COR-L47 (cell line): ENCODE measurements at regions not wholly inside any gene's neighbourhood (a gene's known extent, or its start where the extent isn't known, plus 50 kb on each side); places are given as distances from the start of the nearest gene placed in this dataset.
"Not testable (repeated sequence)": the region's sequence is repeated elsewhere in the genome, so short reads cannot be mapped to it uniquely, and the experiment has no call there.

ENCODE experiments used
- DNase-seq: peaks from one replicate; lab custom pipeline; 2025; lab: John Stamatoyannopoulos, UW

- DNase-seq: no peak
Measured at GRCh38 chr14:40367717-40368116, 935.5 kb upstream of the FBXO33 start.

- DNase-seq: no peak
Measured at GRCh38 chr14:40365305-40365704, 933.1 kb upstream of the FBXO33 start.

- no peak for DNase-seq
Measured at GRCh38 chr14:40362856-40363255, 930.6 kb upstream of the FBXO33 start.

- DNase-seq: no peak
Measured at GRCh38 chr14:40354754-40355153, 922.5 kb upstream of the FBXO33 start.

DNA sequence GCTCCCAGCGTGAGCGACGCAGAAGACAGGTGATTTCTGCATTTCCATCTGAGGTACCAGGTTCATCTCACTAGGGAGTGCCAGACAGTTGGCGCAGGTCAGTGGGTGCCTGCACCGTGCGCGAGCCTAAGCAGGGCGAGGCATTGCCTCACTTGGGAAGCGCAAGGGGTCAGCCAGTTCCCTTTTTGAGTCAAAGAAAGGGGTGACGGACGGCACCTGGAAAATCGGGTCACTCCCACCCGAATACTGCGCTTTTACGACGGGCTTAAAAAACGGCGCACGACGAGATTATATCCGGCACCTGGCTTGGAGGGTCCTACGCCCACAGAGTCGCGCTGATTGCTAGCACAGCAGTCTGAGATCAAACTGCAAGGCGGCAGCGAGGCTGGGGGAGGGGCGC, 915.9 kb upstream of the FBXO33 start:
- not testable (repeated sequence) for DNase-seq

DNA sequence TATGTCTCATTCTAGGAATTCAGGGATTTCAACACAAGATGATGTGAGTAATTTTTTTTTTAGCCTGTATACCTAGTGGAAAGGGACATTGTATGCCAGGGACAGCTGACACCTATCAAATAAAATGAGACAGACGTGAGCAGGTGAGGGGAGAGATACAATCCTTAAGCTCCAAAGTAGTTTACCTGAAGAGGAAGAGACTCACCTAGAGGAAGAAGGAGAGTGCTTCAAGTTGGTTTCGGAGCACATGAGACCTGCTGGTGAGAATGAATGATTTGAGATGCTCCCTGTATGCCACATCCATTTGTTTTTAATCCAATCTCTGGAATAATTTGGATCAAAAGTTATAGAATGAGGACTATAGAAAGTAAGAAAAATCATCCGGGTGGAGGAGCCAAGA, 915.4 kb upstream of the FBXO33 start:
- no peak for DNase-seq

DNA sequence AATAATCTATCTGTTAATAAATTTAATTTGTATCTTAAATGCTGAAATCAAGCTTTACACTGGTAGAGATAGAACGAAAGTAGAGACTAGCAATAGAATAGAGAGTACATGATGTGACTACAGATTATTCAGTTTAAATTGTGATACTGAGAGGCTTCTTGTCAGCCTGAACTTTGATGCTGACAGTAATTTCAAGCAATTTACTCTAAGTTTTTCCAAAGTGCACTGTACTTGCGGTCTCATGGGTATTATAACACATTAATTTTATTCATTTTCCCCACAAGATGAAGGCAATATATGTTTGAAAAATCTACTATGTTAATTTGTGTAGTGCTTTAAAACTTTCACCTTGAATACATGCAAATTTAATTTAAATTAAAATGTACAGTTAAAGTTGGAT, 914.0 kb upstream of the FBXO33 start:
- no peak for DNase-seq

DNA sequence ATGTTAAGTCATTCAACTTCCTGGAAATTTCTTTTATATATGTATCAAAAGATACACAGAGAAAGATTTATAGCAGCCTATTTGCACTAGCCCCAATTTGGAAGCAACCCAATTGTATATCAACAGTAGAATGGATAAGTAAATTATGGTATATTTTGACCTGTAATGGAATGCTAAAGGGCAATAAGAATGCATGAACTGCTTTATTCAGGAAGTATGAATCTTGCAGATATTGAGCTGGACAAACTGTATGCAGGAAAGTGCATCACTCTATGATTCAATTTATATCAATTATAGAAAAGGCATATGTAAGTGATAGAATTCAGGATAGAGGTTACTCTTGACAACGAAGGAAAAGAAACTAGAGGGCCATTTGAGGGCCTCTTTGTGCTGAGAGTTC, 913.1 kb upstream of the FBXO33 start:
- no peak for DNase-seq

GRCh38 chr14:40340708-40341107, 908.5 kb upstream of the FBXO33 start:
- no peak for DNase-seq

- DNase-seq: no peak
Measured at GRCh38 chr14:40336846-40337245, 904.6 kb upstream of the FBXO33 start.

GRCh38 chr14:40326519-40326918, 894.3 kb upstream of the FBXO33 start:
- DNase-seq: not testable (repeated sequence)

- DNase-seq: no peak
Measured at GRCh38 chr14:40318211-40318719, 886.0 kb upstream of the FBXO33 start.

- DNase-seq: no peak
Measured at GRCh38 chr14:40317690-40318089, 885.5 kb upstream of the FBXO33 start.

DNA sequence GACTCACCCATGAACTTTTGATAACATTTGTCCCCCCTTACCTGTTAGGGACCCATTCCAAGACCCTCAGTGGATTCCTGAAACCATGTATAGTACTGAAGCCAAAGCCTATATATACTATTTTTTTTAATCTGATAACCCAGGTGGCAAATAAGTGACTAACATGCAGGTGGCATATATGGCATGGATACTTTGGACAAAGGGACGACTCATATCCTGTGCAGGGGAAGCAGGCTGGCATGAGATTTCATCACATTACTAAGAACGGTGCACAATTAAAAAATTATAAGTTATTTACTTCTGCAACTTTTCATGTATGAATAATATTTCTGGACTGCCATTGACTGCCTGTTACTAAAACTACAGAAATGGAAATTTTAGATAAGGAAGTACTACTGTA, 880.1 kb upstream of the FBXO33 start:
- DNase-seq: no peak

GRCh38 chr14:40309124-40309523, 876.9 kb upstream of the FBXO33 start:
- DNase-seq: no peak

DNA sequence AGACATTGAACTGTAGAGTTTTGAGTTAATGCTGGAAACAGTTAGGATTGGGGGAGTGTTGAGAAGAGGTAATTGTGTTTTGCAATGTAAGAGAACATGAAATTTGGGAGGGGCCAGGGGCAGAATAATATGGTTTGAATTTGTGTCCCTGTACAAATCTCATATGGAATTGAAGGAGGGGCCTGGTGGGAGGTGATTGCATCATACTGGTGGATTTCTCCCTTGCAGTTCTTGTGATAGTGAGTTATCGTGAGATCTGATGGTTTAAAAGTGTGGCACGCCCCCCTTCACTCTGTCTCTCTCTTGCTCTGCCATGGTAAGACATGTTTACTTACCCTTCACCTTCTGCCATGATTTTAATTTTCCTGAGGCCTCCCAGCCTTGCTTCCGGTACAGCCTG, 876.0 kb upstream of the FBXO33 start:
- no peak for DNase-seq

- DNase-seq: no peak
Measured at GRCh38 chr14:40296821-40297220, 864.6 kb upstream of the FBXO33 start.

GRCh38 chr14:40292664-40293063, 860.4 kb upstream of the FBXO33 start:
- no peak for DNase-seq

DNA sequence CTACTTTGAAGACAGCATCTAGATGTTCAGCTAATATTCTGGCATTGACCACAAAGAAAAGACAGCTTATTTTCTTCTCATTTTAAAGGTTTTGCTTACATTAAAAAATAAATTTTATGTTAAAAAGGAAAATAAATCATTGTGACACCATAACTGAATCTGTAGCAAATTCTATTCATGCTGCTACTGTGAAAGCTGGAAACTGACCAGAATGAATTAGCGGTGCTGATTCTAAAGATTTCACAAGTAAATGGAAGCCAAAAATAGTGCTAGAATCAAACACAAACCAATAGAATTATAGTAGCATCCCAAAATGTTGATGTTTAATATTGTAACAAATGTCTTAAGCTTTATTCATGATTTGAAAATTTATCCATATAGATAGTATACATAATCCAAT, 850.0 kb upstream of the FBXO33 start:
- DNase-seq: no peak

DNA sequence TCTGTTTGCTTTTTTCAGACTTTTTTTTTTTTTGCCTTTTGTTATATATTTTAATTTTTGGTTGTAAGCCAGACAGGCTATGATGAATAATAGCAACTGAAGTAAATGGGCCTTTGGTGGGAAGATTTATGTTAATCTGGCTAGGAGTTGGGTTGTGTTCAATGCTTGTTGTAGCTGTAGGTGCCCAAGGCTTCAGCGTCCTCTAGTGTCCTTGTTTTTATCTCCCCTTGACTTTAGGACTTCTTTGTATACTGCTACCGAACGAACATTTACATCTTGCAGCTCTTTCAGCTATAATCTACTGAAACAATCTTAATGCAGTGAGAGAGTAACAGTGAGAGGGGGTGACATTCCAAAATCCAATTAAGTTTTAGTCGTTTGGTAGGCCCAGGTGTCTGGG, 848.4 kb upstream of the FBXO33 start:
- DNase-seq: no peak

GRCh38 chr14:40273417-40273816, 841.2 kb upstream of the FBXO33 start:
- no peak for DNase-seq

- no peak for DNase-seq
Measured at GRCh38 chr14:40271480-40271879, 839.2 kb upstream of the FBXO33 start.

GRCh38 chr14:40269436-40269835, 837.2 kb upstream of the FBXO33 start:
- DNase-seq: no peak

GRCh38 chr14:40268236-40268635, 836.0 kb upstream of the FBXO33 start:
- no peak for DNase-seq

DNA sequence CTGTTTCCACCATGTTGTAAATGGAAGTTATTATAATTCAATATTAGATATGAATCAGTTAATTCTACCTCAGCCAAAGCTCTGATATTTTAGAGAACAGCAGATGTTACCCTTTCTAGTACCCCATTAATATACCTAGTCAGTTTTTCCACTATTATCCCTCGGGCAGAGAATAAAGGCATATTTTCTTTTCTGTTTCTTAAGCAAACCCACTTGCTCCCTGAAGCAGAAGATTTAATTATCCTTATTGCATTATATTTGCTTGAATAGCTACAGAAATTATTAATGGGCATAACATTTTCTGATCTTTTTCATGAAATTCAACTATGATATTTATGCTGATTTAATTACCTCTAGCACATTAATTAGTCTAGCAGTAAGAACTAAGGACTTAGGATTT, 832.9 kb upstream of the FBXO33 start:
- DNase-seq: no peak
